H1 (cell line): ENCODE measurements at regions not wholly inside any gene's neighbourhood (a gene's known extent, or its start where the extent isn't known, plus 50 kb on each side); places are given as distances from the start of the nearest gene placed in this dataset.
"Not testable (repeated sequence)": the region's sequence is repeated elsewhere in the genome, so short reads cannot be mapped to it uniquely, and the experiment has no call there.

ENCODE experiments used
- CTCF ChIA-PET: fragments of 300-600 bp; sonication (Branson Sonifier 250); formaldehyde crosslinking; loops from one replicate; lab custom pipeline; 2021; ENCODE audit not compliant: partially characterized antibody; lab: Charles Lee
- POLR2A ChIA-PET: fragments of 300-600 bp; sonication (Branson Sonifier 250); formaldehyde crosslinking; loops from one replicate; lab custom pipeline; 2021; ENCODE audit warnings: inconsistent platforms; ENCODE audit not compliant: partially characterized antibody; lab: Charles Lee
- DNase-seq, 2 experiments: peaks; one replicate each; pipeline versions ENCODE4 v3.0.0 to v3.0.0-alpha.2; 2010 to 2022; ENCODE audit warnings: low spot score in 2 of 2, low read depth in 1 of 2, mixed read lengths in 1 of 2
- FAIRE-seq: peaks from 2 replicates; lab custom pipeline; 2011; peaks lifted over from hg19 to GRCh38; lab: Jason Lieb, UNC
- H2AFZ ChIP-seq: 2 replicates; pipeline ENCODE4 v1.8.1; 2012; ENCODE audit warnings: low read length, inconsistent platforms
- H2AK5ac ChIP-seq: 2 replicates; pipeline ENCODE4 v1.6.1; 2013; ENCODE audit warnings: low read depth, low read length
- H2BK120ac ChIP-seq: replicated peaks from 2 replicates; pipeline ENCODE3; 2013; ENCODE audit warnings: low read depth, low read length, inconsistent platforms
- H2BK12ac ChIP-seq: 2 replicates; pipeline ENCODE4 v1.6.1; 2013; ENCODE audit warnings: low read depth, low read length
- H2BK15ac ChIP-seq: 2 replicates; pipeline ENCODE4 v1.6.1; 2013; ENCODE audit warnings: low read length
- H2BK20ac ChIP-seq: 2 replicates; pipeline ENCODE4 v1.6.1; 2013; ENCODE audit warnings: low read length
- H2BK5ac ChIP-seq: 2 replicates; pipeline ENCODE4 v1.6.1; 2013; ENCODE audit warnings: low read depth, low read length
- H3K14ac ChIP-seq: 2 replicates; pipeline ENCODE4 v1.6.1; 2013; ENCODE audit warnings: inconsistent platforms; ENCODE audit not compliant: insufficient read length
- H3K18ac ChIP-seq: 2 replicates; pipeline ENCODE4 v1.6.1; 2013; ENCODE audit warnings: low read length; ENCODE audit errors: extremely low read depth
- H3K23ac ChIP-seq: 2 replicates; pipeline ENCODE4 v1.6.1; 2013; ENCODE audit warnings: inconsistent platforms; ENCODE audit not compliant: insufficient read length
- H3K23me2 ChIP-seq: 2 replicates; pipeline ENCODE4 v1.6.1; 2013; ENCODE audit warnings: low read depth, low read length
- H3K27ac ChIP-seq: 2 replicates; pipeline ENCODE4 v1.6.1; 2011; ENCODE audit warnings: low read depth, low read length, inconsistent platforms
- H3K27me3 ChIP-seq, 4 experiments: replicated peaks in 1 of 4; 1 replicate in 1 of 4; 2 replicates in 3 of 4; pipeline versions ENCODE4 v1.6.1 to v1.8.1; 2011 to 2013; ENCODE audit warnings: low read length in 3 of 4, mild to moderate bottlenecking in 3 of 4, inconsistent platforms in 2 of 4, mixed read lengths in 2 of 4, moderate library complexity in 1 of 4; ENCODE audit not compliant: control insufficient read depth in 3 of 4, insufficient read depth in 3 of 4; ENCODE audit errors: extremely low read depth in 1 of 4
- H3K36me3 ChIP-seq, 4 experiments: 2 replicates each; pipeline versions ENCODE4 v1.6.1 to v1.8.1; 2011 to 2013; ENCODE audit warnings: mild to moderate bottlenecking in 4 of 4, low read length in 3 of 4, moderate library complexity in 2 of 4, control low read depth in 1 of 4, inconsistent platforms in 1 of 4; ENCODE audit not compliant: insufficient read depth in 4 of 4, control insufficient read depth in 2 of 4
- H3K4ac ChIP-seq: replicated peaks from 2 replicates; pipeline ENCODE3; 2013; ENCODE audit warnings: low read length, low read depth, mixed read lengths, inconsistent platforms; ENCODE audit not compliant: insufficient read length
- H3K4me1 ChIP-seq, 4 experiments: replicated peaks in 1 of 4; 1 replicate in 1 of 4; 2 replicates in 3 of 4; pipeline versions ENCODE4 v1.6.1 to v1.8.1; 2011 to 2013; ENCODE audit warnings: low read length in 3 of 4, inconsistent platforms in 2 of 4, mixed read lengths in 1 of 4; ENCODE audit not compliant: insufficient read depth in 4 of 4, control insufficient read depth in 3 of 4
- H3K4me2 ChIP-seq, 2 experiments: 2 replicates each; pipeline versions ENCODE4 v1.6.1 to v1.8.1; 2011 to 2013; ENCODE audit warnings: low read depth in 2 of 2, low read length in 2 of 2, control low read depth in 1 of 2, inconsistent platforms in 1 of 2, mild to moderate bottlenecking in 1 of 2; ENCODE audit not compliant: insufficient read depth in 1 of 2
- H3K4me3 ChIP-seq, 4 experiments: fragments of 200-600, 300-600 bp in 1 of 4; sonication (generic), shearing (Covaris generic), sonication (Bioruptor Twin) in 1 of 4; 2 replicates each; pipeline versions ENCODE4 v1.5.1 to v1.8.1; 2011 to 2016; ENCODE audit warnings: low read length in 4 of 4, low read depth in 3 of 4, control low read depth in 2 of 4, inconsistent platforms in 2 of 4, mild to moderate bottlenecking in 2 of 4, mixed read lengths in 1 of 4, moderate library complexity in 1 of 4; ENCODE audit not compliant: insufficient read depth in 2 of 4; ENCODE audit errors: extremely low read depth in 1 of 4
- H3K56ac ChIP-seq: replicated peaks from 2 replicates; pipeline ENCODE3; 2013; ENCODE audit warnings: low read depth, mild to moderate bottlenecking, mixed read lengths, low read length, inconsistent platforms; ENCODE audit not compliant: insufficient read length
- H3K79me1 ChIP-seq: 2 replicates; pipeline ENCODE4 v1.6.1; 2013; ENCODE audit warnings: low read depth, low read length, control low read depth
- H3K79me2 ChIP-seq, 2 experiments: 2 replicates each; pipeline versions ENCODE4 v1.6.1 to v1.8.1; 2012 to 2013; ENCODE audit warnings: low read length in 2 of 2, mild to moderate bottlenecking in 2 of 2, inconsistent platforms in 1 of 2; ENCODE audit not compliant: insufficient read depth in 2 of 2, control insufficient read depth in 1 of 2
- H3K9ac ChIP-seq, 4 experiments: replicated peaks in 1 of 4; 1 replicate in 1 of 4; 2 replicates in 3 of 4; pipeline versions ENCODE4 v1.6.1 to v1.8.1; 2011 to 2013; ENCODE audit warnings: low read depth in 3 of 4, low read length in 3 of 4, control low read depth in 2 of 4, mild to moderate bottlenecking in 2 of 4, moderate library complexity in 2 of 4, inconsistent platforms in 1 of 4; ENCODE audit errors: extremely low read depth in 1 of 4
- H3K9me3 ChIP-seq, 2 experiments: 2 replicates each; pipeline versions ENCODE4 v1.6.1 to v1.8.1; 2012 to 2013; ENCODE audit warnings: mild to moderate bottlenecking in 2 of 2, moderate library complexity in 2 of 2, control low read depth in 1 of 2, inconsistent platforms in 1 of 2, low read depth in 1 of 2, low read length in 1 of 2, mixed read lengths in 1 of 2; ENCODE audit not compliant: insufficient read depth in 2 of 2
- H4K20me1 ChIP-seq, 2 experiments: replicated peaks in 1 of 2; 2 replicates each; pipeline versions ENCODE3 to v1.8.1; 2011 to 2013; ENCODE audit warnings: inconsistent platforms in 2 of 2, low read length in 2 of 2, mild to moderate bottlenecking in 1 of 2; ENCODE audit not compliant: insufficient read depth in 2 of 2, control insufficient read depth in 1 of 2
- H4K5ac ChIP-seq: 2 replicates; pipeline ENCODE4 v1.6.1; 2013; ENCODE audit warnings: low read length, low read depth, mixed read lengths, inconsistent platforms; ENCODE audit not compliant: insufficient read length
- H4K8ac ChIP-seq: 2 replicates; pipeline ENCODE4 v1.8.0; 2013; ENCODE audit warnings: mild to moderate bottlenecking, moderate library complexity, low read length, inconsistent platforms; ENCODE audit not compliant: insufficient read depth; ENCODE audit errors: extremely low read depth
- H4K91ac ChIP-seq: replicated peaks from 2 replicates; pipeline ENCODE3; 2013; ENCODE audit warnings: low read length, mixed read lengths, inconsistent platforms; ENCODE audit not compliant: insufficient read length
- WGBS, 2 experiments: shearing (Covaris generic) in 1 of 2; methylation state at CpG; one replicate each; pipeline versions ENCODE4 v1.1.6 to v1.1.7; 2013 to 2015; ENCODE audit warnings: low lambda C conversion rate in 2 of 2, mixed read lengths in 2 of 2, inconsistent platforms in 1 of 2, low coverage in 1 of 2, missing lambda C conversion rate in 1 of 2; ENCODE audit not compliant: insufficient replicate concordance in 2 of 2, insufficient coverage in 1 of 2, insufficient read length in 1 of 2; ENCODE audit errors: extremely low coverage in 1 of 2, missing lambda C conversion rate in 1 of 2; 5-methylcytosine and 5-hydroxymethylcytosine counted together

- H4K8ac ChIP-seq, H2AFZ ChIP-seq, H2BK20ac ChIP-seq, H3K9me3 ChIP-seq, H3K4me2 ChIP-seq, H3K36me3 ChIP-seq, H3K14ac ChIP-seq, DNase-seq, H4K5ac ChIP-seq, H3K4me1 ChIP-seq, H3K27me3 ChIP-seq, H3K79me1 ChIP-seq, CTCF ChIA-PET, H3K27ac ChIP-seq, H3K9ac ChIP-seq, H3K79me2 ChIP-seq, H4K91ac ChIP-seq, H3K18ac ChIP-seq, POLR2A ChIA-PET, FAIRE-seq, H2AK5ac ChIP-seq, H3K56ac ChIP-seq, H2BK12ac ChIP-seq, H2BK5ac ChIP-seq, H2BK120ac ChIP-seq, H3K4ac ChIP-seq, H3K23me2 ChIP-seq, H3K4me3 ChIP-seq, H3K23ac ChIP-seq, H2BK15ac ChIP-seq, H4K20me1 ChIP-seq: not testable (repeated sequence)
- no CpG with 5 or more reads among the region's 9 CpGs for WGBS, 2 experiments
Measured at GRCh38 chr21:6561578-6561977, 3959.8 kb upstream of the TPTE start.

GRCh38 chr21:6564543-6565166 lies 3956.7 kb upstream of the TPTE start:
- FAIRE-seq, H4K5ac ChIP-seq, H3K23me2 ChIP-seq, H3K27ac ChIP-seq, H3K9ac ChIP-seq, H3K4me3 ChIP-seq, DNase-seq, H3K56ac ChIP-seq, H3K27me3 ChIP-seq, H3K4ac ChIP-seq, H3K23ac ChIP-seq, POLR2A ChIA-PET, H3K4me1 ChIP-seq, H3K9me3 ChIP-seq, H3K4me2 ChIP-seq, H2AFZ ChIP-seq, H3K79me2 ChIP-seq, H2BK120ac ChIP-seq, H2BK15ac ChIP-seq, H2BK20ac ChIP-seq, H3K79me1 ChIP-seq, H2BK5ac ChIP-seq, H4K8ac ChIP-seq, H3K36me3 ChIP-seq, H4K91ac ChIP-seq, H3K18ac ChIP-seq, H4K20me1 ChIP-seq, H2AK5ac ChIP-seq, H2BK12ac ChIP-seq, H3K14ac ChIP-seq, CTCF ChIA-PET: not testable (repeated sequence)
- no CpG with 5 or more reads among the region's 44 CpGs for WGBS, 2 experiments
